GM21786 (cell line): ENCODE measurements at regions not wholly inside any gene's neighbourhood (a gene's known extent, or its start where the extent isn't known, plus 50 kb on each side); places are given as distances from the start of the nearest gene placed in this dataset.
A peak's percentile ranks its signal among the peaks of the same experiment; 100 is the strongest.

Experiments
- ATAC-seq: cut with Tn5 transposase; IDR thresholded peaks from one replicate; pipeline ENCODE4 v1.9.1; 2021; ENCODE audit not compliant: unreplicated experiment

DNA sequence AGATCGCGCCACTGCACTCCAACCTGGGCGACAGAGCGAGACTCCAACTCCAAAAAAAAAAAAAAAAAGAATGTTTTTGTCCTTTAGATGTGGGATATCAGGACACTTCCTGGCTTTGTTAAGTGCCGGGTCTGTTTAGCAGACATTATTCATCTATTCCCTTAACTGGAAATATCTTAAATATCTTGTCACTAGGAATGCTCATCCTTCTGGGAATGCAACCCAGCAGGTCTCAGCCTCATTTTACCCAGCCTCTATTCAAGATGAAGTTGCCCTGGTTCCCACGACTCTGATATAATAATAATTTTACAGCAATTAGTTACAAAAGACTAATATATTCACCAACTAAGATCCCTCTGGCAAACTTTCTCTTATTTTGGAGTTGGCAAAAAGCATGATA is 260.9 kb upstream of the SLITRK3 start:
- ATAC-seq = no peak

DNA sequence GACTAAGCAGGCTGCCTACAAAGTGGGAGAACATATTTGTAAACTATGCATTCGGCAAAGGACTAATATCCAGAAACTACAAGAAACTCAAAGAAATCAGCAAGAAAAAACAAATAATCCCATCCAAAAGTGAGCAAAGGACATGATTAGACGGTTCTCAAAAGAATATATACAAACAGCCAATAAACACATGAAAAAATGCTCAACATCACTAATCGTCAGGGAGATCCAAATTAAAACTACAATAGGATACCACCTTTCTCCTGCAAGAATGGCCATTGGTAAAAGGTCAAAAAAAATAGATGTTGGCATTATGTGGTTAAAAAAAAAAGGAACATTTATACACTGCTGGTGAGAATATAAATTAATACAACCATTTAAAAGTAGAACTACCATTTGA is 259.6 kb upstream of the SLITRK3 start:
- no peak for ATAC-seq

DNA sequence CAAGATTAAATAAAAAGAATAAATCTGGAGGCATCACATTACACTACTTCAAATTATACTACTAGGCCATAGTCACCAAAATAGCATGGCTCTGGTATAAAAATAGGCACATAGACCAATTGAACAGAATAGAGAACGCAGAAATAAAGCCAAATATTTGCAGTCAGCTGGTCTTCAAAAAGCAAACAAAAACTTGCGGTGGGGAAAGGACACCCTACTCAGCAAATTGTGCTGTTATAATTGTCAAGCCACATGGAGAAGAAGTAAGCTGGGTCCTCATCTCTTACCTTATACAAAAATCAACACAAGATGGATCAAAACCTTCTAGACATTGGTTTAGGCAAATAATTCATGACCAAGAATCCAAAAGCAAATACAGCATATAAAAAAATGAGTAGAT is 259.2 kb upstream of the SLITRK3 start:
- ATAC-seq = no peak

DNA sequence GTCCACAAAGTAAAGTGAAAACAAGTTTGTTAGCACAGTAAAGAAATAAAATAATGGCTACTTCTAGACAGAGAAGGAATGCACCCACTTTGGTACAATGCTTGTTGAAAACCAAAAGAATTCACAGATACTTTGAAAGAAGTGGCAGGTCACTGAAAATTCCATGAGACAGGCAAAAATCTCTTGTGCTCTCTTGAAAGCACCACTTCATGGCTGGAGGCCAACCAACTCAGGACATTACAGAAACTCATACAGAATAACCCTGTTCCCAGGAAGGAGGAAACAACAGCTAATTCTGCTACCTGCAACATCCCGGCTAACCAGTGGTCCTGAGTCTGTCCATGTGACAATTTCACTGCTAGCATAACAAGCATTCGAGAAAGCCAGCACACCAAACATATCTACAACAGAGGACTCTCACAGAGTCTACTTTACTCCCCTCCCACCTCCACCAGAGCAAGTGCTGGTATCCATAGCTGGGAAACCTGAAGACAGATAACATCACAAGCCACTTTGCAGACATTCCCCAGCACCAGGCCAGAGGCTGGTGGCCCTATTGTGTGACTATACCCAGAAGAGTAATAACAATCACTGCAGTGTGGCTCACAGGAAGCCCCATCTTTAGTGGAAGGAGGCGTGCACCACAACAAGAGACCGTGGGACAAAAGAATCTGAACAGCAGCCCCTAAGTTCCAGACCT is 255.3 kb upstream of the SLITRK3 start:
- ATAC-seq = no peak

DNA sequence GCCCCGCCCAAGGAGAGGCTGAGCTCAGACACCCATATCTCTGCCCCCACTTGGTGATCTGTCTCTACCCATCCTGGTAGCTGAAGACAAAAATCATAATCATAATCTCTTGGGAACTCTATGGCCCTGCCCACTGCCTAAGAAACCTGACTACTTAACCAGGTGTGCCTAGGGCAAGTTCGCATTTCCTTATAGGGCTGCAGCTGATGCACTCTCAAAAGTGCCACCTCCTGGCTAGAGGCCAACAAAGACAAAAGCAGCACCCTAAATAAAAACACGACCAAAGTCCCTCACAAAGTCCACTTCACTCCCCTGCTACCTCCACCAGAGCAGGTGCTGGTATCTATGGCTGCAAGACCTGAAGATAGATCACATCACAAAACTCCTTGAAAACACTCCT is 250.4 kb upstream of the SLITRK3 start:
- ATAC-seq = no peak

DNA sequence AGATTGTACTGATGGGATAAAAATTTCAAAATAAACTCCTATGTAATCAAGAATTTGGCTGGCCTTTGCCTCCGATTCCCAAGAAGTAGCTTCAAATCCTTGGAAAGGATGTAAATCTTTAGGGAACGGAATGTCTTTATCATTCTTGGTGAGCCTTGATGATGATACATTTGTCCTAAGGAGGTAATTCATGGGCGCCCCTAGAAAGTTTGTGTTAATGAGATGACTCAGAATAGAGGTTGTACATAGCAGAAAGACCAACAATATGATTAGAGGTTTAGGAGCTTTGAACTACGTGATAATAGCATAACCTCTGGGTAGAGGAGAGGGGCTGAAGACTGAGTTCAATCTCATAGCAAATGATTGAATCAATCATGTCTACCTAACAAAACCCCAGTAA is 248.6 kb upstream of the SLITRK3 start:
- no peak for ATAC-seq

DNA sequence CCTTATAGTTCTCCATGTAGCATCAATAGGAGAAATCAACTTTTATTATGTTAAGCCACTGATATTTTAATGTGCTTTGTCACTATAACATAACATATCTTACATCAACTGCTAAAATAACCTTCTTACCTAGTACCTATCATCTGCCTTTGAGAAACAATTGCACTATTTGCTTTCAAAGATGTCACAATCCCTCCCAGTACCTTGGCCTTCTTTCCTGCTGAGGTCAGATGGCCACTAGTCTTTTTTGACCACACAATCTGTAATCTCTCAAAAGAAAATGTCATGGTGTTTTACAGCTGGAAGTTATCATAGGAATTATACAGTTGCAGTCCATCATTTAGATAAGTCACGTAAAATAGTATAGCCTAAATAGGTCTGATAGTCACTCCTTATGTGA is 247.5 kb upstream of the SLITRK3 start:
- no peak for ATAC-seq

DNA sequence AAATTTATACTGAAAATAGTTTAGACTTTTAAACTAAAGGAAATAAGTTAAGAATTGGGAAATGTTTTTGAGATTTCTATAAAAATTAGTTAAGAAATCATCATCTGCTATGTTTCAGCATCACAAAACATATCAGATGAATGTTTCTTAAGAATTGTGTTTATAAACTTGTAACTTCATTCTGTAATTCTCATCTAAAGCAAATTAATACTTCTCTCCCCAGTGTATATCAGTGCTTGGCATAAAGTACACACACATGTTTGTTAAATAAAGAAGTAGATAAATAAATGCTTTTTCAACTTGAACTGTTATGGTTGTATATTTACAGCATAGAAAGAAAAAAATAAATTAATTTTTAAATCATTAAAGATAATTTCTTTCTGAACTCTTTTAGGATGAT is 245.9 kb upstream of the SLITRK3 start:
- no peak for ATAC-seq

DNA sequence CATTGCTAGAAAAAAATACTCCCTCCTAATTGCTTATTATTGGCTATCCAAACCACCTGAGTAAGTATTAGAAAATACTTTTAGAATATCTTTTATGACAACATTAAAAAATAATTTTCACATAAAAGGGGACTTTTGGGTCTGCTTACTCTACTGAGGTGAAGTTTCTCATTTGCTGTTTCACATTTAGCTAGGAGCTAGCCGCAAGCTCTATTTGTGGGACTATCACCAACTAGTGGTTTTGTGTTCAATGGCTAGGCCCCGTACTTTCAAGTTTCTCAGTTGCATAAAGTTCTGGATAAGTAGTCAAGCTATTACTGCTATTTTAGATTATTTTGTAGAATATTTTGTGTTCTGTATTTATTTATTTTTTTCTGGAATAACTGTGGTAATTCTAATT is 244.2 kb upstream of the SLITRK3 start:
- ATAC-seq = peak; percentile 67

DNA sequence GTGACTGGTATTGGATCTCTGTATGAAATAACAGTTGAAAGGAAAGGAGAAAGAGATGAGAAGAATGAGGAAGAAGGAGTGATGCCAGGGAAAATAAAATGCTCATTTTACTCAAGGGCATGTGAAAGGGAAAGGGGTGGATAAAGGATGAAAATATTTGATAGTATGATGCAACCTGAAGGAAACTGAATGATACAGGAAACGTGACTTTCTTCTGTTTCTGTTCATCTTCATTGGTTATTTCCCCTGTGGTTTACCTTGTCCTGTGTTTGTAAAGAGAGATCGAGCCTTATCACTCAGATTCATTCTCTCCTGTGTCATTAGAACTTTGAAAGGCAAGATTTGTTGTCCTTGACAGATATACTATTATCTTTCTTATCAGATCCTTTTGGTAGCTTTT is 243.6 kb upstream of the SLITRK3 start:
- peak; percentile 44 for ATAC-seq

DNA sequence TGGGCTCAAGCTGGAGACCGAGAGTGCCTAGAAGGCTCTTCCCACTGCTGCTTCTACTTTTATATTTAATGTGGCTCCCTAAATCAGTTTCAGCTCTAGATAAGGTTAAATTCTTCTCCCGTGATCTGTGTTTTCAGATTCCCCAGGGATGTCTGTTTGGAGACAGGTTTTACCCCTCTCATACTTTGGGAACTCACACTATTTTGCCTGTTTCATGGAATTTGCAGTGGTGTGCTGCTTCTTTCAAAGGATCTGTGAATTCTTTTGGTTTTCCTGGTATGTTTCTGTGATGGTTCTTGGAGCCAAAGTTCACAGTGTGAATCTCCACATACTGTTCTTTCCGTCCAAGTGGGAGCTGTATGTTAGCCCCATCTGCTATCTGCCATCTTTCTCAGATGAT is 238.3 kb upstream of the SLITRK3 start:
- ATAC-seq = no peak

DNA sequence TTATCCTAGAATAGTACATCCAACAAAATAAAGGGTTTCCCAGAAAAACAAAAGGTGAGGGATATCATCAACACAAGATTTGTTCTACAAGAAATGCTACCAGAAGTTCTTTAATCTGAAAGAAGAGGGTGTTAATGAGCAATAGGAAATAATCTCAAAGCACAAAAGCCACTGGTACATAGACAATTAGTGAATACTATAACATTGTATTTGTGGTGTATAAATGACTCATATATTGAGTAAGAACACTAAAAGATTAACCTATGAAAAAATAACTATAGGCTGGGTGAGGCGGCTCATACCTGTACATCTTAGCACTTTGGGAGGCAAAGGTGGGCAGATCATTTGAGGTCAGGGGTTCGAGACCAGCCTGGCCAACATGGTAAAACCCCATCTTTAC is 210.2 kb upstream of the SLITRK3 start:
- ATAC-seq = no peak

DNA sequence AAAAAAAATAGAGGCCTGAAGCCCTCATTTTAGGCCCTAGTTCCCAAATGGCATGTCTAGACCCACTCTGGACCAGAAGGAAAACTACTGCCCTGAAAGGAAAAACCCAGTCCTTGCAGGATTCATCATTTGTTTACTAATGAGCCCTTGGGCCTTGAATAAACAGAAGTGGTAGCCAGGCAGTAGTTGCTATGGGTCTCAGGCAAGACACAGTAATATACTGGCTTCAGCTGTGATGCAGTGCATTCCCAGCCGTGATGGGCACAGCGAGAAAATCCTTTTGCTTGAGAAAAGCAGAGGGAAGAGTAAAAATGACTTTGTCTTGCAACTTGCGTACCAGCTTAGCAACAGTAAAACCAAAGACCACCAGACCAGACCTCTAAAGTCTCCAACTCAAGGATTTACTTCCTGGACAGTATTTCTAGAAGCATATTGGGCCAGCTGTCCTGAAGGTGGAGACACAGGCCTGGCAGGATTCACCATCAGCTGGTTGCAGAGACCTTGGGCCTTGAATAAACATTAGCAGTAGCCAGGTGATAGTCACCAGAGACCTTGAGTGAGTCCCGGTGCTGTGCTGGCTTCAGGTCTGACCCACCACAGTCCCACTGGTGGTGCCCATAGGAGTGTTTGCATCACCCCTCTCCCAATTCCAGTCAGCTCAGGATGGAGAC is 208.3 kb upstream of the SLITRK3 start:
- no peak for ATAC-seq

DNA sequence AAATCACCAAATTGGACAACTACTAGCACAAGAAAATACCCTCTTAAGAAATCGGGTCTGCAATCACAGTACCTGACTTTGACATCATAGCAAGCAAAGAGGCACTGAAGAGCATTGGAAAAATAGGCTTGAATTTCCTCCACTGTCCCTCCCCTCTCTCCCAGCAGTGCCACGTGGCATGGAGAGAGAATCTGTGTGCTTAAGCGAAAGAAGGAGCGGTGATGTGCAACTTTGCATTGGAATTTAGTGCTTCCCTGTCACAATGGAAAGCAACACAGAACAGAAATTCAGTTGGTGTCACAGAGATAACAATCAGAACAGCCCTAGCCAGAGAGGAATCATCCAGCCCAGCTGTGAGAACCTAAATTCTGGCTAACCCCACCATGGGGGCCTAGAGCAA is 207.5 kb upstream of the SLITRK3 start:
- ATAC-seq = no peak

DNA sequence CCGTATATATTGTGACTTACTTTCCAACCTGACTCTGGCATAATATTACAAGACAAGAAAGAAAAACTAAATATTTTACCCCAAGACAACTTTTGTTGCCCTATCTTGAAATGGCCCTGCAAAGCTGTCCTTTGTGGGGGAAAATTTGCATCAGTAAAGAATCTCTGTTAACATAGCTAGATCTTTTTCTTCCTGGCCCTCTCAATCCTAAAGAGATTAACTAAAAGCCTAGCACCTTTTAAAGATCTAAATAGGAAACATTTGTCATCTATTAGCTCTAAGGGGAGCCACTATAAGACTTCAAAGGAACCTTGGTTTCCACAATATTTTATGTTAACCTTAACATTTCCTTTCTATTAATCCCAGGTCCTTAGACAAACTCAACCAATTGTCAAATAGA is 199.0 kb upstream of the SLITRK3 start:
- no peak for ATAC-seq

DNA sequence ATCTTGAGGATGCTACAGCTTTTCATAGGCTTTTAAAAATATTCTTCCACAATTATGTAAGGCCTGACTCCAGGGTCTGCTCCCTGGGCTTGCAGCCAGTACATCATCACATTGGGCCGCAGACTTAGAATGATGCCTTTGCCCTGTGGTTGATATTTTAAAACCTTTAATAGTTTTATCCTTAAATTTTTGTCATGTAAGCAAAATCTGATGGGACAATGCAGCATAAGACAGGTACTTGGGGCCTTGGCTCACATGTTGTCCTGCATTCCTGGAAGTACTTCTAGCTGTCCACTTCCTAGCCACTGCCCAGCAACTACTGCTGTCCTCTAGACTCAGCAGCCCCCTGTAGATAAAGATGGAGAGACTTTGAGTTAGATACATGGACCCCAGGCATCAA is 197.3 kb upstream of the SLITRK3 start:
- ATAC-seq = no peak

DNA sequence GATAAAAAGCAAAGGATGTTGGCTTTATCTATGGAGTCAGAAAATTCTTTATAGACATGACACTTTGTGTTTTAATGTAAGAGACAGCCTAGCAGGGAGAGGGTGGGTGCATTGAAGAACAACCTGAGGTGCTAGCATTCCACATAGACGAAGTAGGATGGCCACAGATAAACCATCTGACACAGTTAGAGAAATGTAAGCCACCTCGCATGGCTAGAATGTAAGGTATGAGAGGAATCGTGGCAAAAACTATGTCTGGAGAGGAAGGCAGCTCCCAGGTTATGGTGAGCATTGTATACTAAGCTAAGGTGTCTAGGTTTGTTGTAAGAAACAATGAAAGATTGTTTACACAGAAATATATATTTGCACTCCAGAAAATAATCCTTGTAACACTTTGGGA is 194.0 kb upstream of the SLITRK3 start:
- ATAC-seq = no peak

DNA sequence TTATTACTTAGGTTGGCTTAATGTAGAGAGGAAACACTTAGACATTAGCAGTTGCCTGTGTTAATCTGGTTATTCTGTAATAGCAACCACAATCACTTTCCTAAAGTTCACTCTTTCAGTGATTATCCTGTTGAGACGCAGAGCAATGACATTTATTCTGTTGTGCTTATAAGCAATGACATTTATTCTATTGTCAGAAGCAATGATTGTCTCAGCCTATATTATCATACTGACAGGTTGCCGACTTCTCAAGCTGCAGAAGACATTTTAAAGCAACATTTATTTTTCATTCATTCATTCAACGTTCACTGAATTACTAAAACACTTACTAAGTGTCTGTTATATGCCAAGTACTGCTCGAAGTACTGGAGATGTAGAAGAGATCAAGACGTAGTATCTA is 193.5 kb upstream of the SLITRK3 start:
- ATAC-seq = no peak

DNA sequence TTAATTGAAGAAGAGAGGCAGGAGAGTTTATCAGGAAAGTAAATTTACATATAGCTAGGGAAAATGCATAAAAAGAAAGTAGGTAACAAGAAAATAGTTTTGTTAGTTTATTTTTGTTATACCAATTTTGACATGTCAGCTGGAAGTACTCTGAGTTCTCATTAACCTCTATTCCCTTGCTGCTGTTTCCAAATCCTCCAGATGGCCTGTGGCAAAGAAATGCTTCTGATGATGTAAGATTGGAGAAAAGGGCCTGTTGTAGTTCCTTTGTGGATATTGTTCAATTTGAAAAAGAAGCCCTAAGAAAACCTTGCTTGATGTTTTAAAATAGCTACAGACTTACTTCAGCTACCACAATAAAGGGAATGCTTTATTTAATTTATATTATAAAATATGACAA is 192.9 kb upstream of the SLITRK3 start:
- ATAC-seq = no peak

DNA sequence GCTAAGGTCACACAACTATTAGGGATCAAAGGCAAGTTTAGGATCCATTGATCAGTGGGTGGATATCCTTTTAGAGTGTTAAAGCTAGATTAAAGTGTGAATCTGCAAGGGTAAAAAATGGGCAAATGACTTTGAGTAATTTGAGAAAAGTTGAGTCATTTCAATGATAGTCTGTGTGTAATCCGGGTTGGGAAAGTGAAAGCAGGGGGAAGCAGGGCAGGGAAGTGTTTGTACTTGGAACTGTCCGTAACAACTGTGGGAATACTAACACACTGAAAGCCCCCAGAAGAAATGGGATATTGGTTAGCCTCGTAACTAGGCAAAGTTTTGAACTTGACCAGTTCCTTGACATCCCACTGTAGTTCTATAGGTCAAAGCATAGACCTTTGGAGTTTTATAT is 187.2 kb upstream of the SLITRK3 start:
- ATAC-seq = no peak

DNA sequence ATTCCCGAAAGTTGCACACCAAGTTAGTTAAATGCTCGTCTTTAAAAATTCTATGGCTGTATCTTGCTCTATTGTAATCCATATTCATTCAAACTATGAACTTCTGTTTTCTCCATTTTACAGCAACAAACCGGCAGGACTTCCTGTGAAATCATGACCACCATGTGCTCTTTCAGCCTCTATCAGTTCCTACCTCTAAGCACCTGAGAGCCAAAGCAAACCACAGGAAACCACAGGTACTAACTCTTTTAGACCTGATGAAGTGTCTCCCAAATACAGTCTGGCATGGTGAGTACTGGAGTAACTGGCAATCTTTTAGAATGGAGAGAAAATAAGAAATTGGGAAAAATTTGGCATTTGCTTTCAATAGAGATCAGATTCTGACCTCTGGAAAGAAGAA is 186.5 kb upstream of the SLITRK3 start:
- no peak for ATAC-seq

DNA sequence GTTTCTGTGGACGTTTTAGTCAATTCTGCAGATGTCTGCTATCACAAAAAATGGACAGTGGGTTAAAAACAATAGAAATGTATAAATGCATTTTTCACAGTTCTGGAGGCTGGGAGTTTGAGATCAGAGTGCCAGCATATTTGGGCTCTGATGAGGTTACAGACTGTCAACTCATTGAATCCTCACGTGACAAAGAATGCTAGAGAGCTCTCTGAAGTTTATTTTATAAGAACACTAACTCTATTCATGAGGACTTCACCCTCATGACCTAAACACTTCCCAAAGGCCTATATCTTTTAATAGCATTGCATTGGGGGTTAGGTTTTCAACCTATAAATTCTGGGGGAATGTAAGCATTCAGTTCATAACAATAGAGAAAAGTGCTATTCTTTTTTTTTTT is 182.6 kb upstream of the SLITRK3 start:
- ATAC-seq = no peak

DNA sequence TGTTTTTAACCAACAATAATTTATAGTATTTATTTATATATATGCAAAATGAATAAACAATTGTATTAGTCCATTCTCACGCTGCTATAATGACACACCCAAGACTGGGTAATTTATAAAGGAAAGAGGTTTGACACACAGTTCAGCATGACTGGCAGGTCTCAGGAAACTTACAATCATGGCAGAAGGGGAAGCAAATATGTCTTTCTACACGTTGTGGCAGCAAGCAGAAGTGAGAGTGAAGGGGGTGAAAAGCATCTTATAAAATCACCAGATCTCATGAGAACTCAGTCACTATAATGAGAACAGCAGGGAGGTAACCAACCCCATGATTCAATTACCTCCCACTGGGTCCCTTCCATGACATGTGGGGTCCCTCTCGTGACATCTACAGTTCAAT is 162.8 kb upstream of the SLITRK3 start:
- no peak for ATAC-seq
